NCI-H748 treated with DMSO at 0.1 percent for 48 hours (cell line): ENCODE measurements at regions not wholly inside any gene's neighbourhood (a gene's known extent, or its start where the extent isn't known, plus 50 kb on each side); places are given as distances from the start of the nearest gene placed in this dataset.
"Not testable (repeated sequence)": the region's sequence is repeated elsewhere in the genome, so short reads cannot be mapped to it uniquely, and the experiment has no call there.

ENCODE experiments used
- DNase-seq: peaks from one replicate; lab custom pipeline; 2025; lab: John Stamatoyannopoulos, UW

GRCh38 chr6:92510137-92510536 lies 909.2 kb downstream of the EPHA7 start:
- DNase-seq = no peak

- DNase-seq = no peak
These were observed 911.8 kb downstream of the EPHA7 start for GRCh38 chr6:92507552-92507951.

GRCh38 chr6:92504509-92504908 lies 914.9 kb downstream of the EPHA7 start:
- no peak for DNase-seq

GRCh38 chr6:92497281-92497680 lies 922.1 kb downstream of the EPHA7 start:
- DNase-seq = no peak

GRCh38 chr6:92496527-92496926 lies 922.8 kb downstream of the EPHA7 start:
- no peak for DNase-seq

- DNase-seq = no peak
These were observed 924.1 kb downstream of the EPHA7 start for GRCh38 chr6:92495242-92495641.

GRCh38 chr6:92485487-92485886 lies 933.9 kb downstream of the EPHA7 start:
- DNase-seq = no peak

- DNase-seq = no peak
These were observed 939.5 kb downstream of the EPHA7 start for GRCh38 chr6:92479831-92480230.

- DNase-seq = no peak
These were observed 946.3 kb downstream of the EPHA7 start for GRCh38 chr6:92473056-92473455.

GRCh38 chr6:92469186-92469828 lies 950.1 kb downstream of the EPHA7 start:
- DNase-seq = no peak

GRCh38 chr6:92468066-92468465 lies 951.3 kb downstream of the EPHA7 start:
- no peak for DNase-seq

GRCh38 chr6:92460133-92460532 lies 959.2 kb downstream of the EPHA7 start:
- no peak for DNase-seq

- no peak for DNase-seq
These were observed 959.8 kb downstream of the EPHA7 start for GRCh38 chr6:92459606-92460005.

GRCh38 chr6:92446052-92446451 lies 973.3 kb downstream of the EPHA7 start:
- DNase-seq = no peak

- no peak for DNase-seq
These were observed 985.4 kb downstream of the EPHA7 start for GRCh38 chr6:92433911-92434310.

- no peak for DNase-seq
These were observed 987.9 kb downstream of the EPHA7 start for GRCh38 chr6:92431502-92431901.

- no peak for DNase-seq
These were observed 990.9 kb downstream of the EPHA7 start for GRCh38 chr6:92428448-92428847.

GRCh38 chr6:92427453-92427852 lies 991.9 kb downstream of the EPHA7 start:
- no peak for DNase-seq

- no peak for DNase-seq
These were observed 1003.7 kb downstream of the EPHA7 start for GRCh38 chr6:92415656-92416055.

GRCh38 chr6:92408350-92408749 lies 1011.0 kb downstream of the EPHA7 start:
- no peak for DNase-seq

GRCh38 chr6:92404281-92404680 lies 1015.1 kb downstream of the EPHA7 start:
- DNase-seq = no peak

GRCh38 chr6:92399911-92400310 lies 1019.4 kb downstream of the EPHA7 start:
- no peak for DNase-seq

GRCh38 chr6:92388706-92389105 lies 1030.7 kb downstream of the EPHA7 start:
- DNase-seq = not testable (repeated sequence)

- no peak for DNase-seq
These were observed 1038.4 kb downstream of the EPHA7 start for GRCh38 chr6:92380803-92381601.
